GM19043 (cell line): ENCODE measurements at regions not wholly inside any gene's neighbourhood (a gene's known extent, or its start where the extent isn't known, plus 50 kb on each side); places are given as distances from the start of the nearest gene placed in this dataset.

Source experiments
- ATAC-seq: cut with Tn5 transposase; IDR thresholded peaks from one replicate; pipeline ENCODE4 v1.9.1; 2021; ENCODE audit warnings: low read depth; ENCODE audit not compliant: unreplicated experiment

GRCh38 chr21:24840287-24840686 is 767.0 kb downstream of the MRPL39 start:
- ATAC-seq = no peak

GRCh38 chr21:24832961-24833360 is 774.3 kb downstream of the MRPL39 start:
- ATAC-seq = no peak

GRCh38 chr21:24829397-24829796 is 777.9 kb downstream of the MRPL39 start:
- ATAC-seq = no peak

DNA sequence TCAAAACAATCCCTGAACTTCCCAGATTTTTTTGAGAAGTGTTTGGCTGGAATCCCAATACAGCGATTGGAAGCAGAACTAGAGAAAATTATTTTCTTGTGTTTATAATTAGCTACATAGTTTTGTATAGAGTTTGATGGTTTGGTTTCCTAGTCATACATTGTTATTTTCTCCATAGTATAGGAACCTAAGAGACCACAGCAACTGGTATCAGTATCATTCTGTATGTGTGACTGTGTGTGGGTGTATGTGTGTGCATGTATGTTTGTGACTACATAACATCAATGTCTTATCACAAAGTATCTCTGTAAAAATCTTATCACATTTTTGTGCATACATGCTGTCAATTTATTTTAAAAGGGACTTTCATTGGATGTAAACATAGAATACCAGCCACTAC is 780.5 kb downstream of the MRPL39 start:
- ATAC-seq = no peak

- ATAC-seq = no peak
These were observed 781.9 kb downstream of the MRPL39 start for GRCh38 chr21:24825348-24825747.

DNA sequence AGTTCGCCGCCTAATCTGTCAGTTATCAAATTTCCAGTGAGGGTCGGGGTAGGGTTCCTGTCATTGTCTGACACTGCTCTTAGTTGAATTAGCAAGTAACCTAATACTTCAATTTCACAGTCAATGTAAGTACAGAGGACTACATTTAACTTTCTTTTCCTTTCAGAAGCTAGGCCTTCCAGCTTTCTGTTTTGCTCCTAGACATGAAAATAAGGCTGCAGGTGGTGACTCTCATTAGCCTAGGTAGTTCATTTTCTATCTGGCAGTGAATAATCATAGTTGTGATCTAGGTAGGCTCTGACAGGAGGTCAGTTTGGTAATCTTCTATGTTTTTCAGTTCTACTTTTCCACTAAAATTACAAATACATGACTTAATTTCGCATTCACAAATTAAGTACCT is 783.1 kb downstream of the MRPL39 start:
- no peak for ATAC-seq

DNA sequence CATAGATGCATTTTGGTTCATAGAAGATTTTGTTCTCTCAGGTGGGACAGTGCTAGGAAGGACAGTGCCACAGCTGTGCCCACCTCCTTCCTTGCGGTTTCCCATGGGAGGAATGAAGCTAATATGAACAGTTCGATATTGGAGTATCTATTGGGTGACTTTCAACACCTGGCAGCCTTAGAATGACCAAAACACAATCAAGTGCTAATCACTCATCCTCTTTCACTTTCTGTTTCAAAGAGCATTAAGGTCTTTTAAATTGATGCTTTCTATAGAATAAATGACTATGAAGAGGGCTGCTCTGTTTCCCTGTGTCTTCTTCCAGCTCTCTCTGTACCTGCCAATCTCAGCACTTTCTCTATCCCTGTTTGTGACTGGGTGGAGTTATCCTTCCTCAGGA is 784.0 kb downstream of the MRPL39 start:
- ATAC-seq = no peak

DNA sequence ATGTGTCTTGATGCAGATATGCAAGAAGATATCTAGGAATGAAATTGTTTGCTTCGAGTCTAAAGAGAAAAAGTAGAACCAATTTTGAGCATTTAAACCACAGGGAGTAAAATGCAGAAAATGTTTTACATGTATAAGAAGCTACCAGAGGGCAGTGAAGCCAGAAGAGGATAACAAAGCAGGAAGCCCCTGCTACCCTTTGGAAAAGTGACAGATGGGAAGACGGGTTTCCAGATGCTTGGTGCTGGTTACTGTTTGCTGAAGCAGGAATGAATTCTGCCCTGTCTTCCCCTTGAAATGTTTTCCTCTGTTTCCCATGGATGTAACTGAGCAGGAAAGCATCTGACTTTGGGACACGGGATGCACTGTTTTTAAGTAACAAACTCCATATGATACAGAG is 822.2 kb downstream of the MRPL39 start:
- no peak for ATAC-seq

- ATAC-seq = no peak
These were observed 826.1 kb downstream of the MRPL39 start for GRCh38 chr21:24781146-24781545.

DNA sequence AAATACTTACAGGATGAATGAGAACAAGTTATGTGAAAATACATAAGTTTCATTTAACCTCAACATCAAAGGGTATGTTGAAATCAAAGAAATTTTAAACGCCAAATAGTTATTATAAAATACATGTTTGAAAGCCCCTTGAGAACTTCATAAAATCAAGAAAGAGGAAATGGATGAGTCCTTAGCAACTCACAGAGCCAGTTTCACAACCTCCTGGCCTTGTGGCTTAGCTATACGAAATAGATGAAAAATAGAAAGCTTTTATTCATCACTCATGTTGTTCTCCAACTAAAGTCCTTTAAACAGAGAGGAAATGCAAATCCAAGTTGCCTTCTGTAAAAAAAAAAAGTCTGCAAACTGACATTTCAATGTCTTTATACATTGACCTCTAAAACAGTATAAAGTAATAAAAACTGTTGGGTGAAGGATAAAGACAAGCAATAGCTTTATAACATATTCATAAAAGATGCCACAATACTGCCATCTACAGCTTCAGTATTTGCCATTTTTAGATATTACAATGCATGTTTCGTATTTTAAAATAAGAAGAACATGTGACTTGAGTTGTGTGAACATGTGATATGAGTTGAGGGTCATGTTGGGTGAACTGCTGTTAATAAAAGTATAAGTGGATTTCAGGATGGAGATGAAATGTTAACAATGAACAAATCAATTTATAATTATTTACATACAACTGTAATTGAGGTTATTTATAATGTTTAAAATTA is 847.8 kb downstream of the MRPL39 start:
- no peak for ATAC-seq

- no peak for ATAC-seq
These were observed 869.2 kb downstream of the MRPL39 start for GRCh38 chr21:24738063-24738462.

- ATAC-seq = no peak
These were observed 869.9 kb downstream of the MRPL39 start for GRCh38 chr21:24737296-24737850.

GRCh38 chr21:24730661-24731060 is 876.6 kb downstream of the MRPL39 start:
- ATAC-seq = no peak

- no peak for ATAC-seq
These were observed 877.7 kb downstream of the MRPL39 start for GRCh38 chr21:24729568-24729967.

DNA sequence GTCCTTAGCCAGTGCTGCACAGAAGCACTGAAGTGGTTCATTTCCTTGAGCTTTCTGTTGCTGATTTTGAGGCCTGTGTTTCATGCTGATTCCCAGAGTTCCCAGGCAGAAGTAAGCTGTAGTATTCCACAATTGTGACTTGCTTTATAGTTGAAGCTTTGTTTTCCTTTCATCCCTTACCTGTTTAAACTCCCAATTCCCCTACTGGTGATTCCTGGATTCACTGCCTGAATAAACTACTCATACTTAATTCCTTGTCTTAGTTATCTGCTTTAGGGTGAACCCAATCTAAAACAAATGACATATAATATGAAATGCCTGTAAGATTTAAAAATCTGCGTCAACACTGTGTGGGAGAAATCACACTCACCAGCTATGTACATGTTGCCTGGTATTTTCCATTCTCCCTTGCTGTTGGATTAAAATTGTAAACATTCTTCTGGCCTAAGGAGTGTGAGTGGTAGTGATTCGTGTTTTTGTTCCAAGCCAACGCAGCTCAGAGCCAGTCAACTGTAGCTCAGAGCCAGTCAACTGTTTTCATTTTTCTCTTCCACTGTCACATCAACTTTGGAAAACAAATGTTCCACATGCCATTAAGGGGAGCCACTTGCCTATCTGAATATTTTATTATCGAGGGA is 879.4 kb downstream of the MRPL39 start:
- ATAC-seq = no peak

GRCh38 chr21:24716281-24716918 is 890.9 kb downstream of the MRPL39 start:
- no peak for ATAC-seq

DNA sequence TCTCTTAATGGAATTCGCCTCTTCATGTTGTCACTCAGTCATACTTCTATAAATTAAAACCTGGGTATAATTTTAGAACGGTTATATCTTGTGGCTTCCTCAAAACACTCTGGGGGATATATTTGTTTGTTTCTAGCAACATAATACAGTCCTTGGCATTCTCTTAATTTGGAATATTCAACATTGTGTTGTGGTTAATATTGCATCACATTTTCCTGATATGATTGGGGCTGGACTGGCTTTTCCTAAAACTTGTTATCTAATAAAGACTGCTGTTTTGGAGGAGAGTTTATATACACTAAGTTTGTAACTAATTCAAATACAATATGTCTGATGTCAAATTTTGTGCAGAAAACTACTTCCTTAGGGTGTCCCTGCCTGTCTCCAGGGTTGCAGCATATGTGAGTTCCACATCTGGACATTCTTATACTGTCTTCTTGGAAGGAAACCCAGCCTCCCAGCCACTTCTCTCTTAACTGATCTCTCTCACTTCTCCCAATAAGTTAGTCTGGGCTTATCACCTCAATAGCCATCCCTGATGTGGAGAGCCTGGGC is 892.6 kb downstream of the MRPL39 start:
- ATAC-seq = no peak

DNA sequence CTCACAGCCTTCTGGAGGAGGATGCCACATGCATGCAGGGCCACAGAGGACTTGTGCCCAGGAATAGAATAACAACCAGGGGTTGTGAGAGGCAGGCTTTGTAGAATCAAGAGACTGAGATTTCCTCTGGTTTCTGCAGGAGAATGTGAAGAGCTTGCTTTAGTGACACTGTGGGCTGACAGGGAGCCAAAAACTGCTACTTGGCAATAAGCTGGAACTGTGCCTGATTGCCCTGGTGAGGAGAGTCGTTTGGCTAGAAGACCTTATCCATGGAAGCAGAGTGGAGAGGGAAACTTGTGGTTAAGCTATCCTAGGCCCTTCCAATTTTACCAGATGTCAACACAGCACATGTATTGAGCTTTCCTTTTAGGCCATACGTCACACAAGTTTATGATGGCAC is 902.1 kb downstream of the MRPL39 start:
- no peak for ATAC-seq

DNA sequence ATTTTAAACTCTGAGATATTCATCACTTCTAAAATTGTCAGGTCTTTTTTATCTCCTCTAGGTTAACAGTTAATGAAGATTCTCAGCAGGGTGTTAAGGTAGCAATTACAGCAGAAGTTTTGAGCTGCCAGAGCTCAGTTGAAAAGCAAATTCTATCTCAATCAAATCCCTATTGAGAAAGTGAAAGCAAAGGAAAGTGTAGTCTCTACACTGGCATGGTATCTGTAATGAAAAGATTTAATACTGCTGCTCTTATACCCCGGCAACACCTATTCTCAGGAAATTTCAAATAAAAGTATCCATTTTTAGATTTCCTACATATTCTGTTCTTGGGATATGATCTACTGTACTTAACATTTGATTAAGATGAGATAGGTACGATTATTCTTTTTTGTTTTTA is 913.5 kb downstream of the MRPL39 start:
- ATAC-seq = no peak

DNA sequence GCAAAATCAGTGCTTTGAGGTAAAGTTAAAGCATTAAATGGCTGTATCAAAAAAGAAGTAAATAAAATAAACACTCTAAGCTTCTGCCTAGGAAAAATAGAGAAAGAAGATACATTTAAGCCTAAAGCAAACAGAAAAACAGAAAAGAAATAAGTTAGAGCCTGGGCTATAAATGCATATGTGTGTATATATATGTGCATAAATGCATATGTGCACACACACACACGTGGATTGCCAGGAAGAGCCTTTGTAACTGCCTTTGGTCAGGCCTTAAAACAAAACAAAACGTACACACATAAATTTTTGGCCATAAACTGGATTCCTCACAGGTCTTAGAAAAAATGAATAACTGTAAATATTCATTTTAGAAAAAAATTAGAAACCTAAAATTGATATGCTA is 925.8 kb downstream of the MRPL39 start:
- ATAC-seq = no peak

GRCh38 chr21:24671901-24672300 is 935.4 kb downstream of the MRPL39 start:
- ATAC-seq = no peak
